Glutamatergic neuron (in vitro differentiated cells): ENCODE measurements at regions not wholly inside any gene's neighbourhood (a gene's known extent, or its start where the extent isn't known, plus 50 kb on each side); places are given as distances from the start of the nearest gene placed in this dataset.

Experiments used
- DNase-seq: peaks from one replicate; pipeline ENCODE4 v3.0.0; 2022
- H3K27ac Mint-ChIP-seq: one replicate; pipeline ENCODE4 v1.8.0; 2020; ENCODE audit warnings: mild to moderate bottlenecking, mixed read lengths, inconsistent platforms; ENCODE audit not compliant: unreplicated experiment
- H3K27me3 Mint-ChIP-seq: one replicate; pipeline ENCODE4 v1.8.0; 2020; ENCODE audit warnings: mild to moderate bottlenecking, moderate library complexity, mixed read lengths, inconsistent platforms; ENCODE audit not compliant: unreplicated experiment
- H3K36me3 Mint-ChIP-seq: one replicate; pipeline ENCODE4 v1.8.0; 2020; ENCODE audit warnings: mild to moderate bottlenecking, mixed read lengths, inconsistent platforms; ENCODE audit not compliant: unreplicated experiment
- H3K4me1 Mint-ChIP-seq: one replicate; pipeline ENCODE4 v1.8.0; 2020; ENCODE audit warnings: mild to moderate bottlenecking, low read depth, mixed read lengths, inconsistent platforms; ENCODE audit not compliant: unreplicated experiment
- H3K4me3 Mint-ChIP-seq: one replicate; pipeline ENCODE4 v1.8.0; 2020; ENCODE audit warnings: mild to moderate bottlenecking, mixed read lengths, inconsistent platforms; ENCODE audit not compliant: unreplicated experiment
- H3K9me3 Mint-ChIP-seq: one replicate; pipeline ENCODE4 v1.8.0; 2020; ENCODE audit warnings: mild to moderate bottlenecking, moderate library complexity, mixed read lengths, inconsistent platforms; ENCODE audit not compliant: unreplicated experiment
- CTCF ChIP-seq: fragments of 200-600 bp; sonication (generic); IDR thresholded peaks from one replicate; pipeline ENCODE4 v1.5.0; 2021; ENCODE audit not compliant: partially characterized antibody, unreplicated experiment

- peaks cover 10% of the 10 kb centered on the region for H3K4me1 Mint-ChIP-seq
- no peak for TF ChIP-seq CTCF
- peaks cover 7% of the 10 kb centered on the region for H3K27me3 Mint-ChIP-seq
- no peaks in the 10 kb centered on the region for H3K36me3 Mint-ChIP-seq
- H3K4me3 Mint-ChIP-seq: no peak overlapping the region
- H3K27ac Mint-ChIP-seq: no peak overlapping the region
- H3K9me3 Mint-ChIP-seq: peaks cover 6% of the 10 kb centered on the region
- DNase-seq: no peak
Observed at GRCh38 chr1:114342376-114342775, 168.6 kb downstream of the TRIM33 start.

GRCh38 chr1:114341856-114342255, 169.1 kb downstream of the TRIM33 start:
- H3K4me3 Mint-ChIP-seq: no peak overlapping the region
- H3K4me1 Mint-ChIP-seq: peaks cover 6% of the 10 kb centered on the region
- no peak for DNase-seq
- H3K27me3 Mint-ChIP-seq: peaks cover 7% of the 10 kb centered on the region
- H3K9me3 Mint-ChIP-seq: peaks cover 6% of the 10 kb centered on the region
- H3K36me3 Mint-ChIP-seq: no peaks in the 10 kb centered on the region
- TF ChIP-seq CTCF: no peak
- no peak overlapping the region for H3K27ac Mint-ChIP-seq

DNA sequence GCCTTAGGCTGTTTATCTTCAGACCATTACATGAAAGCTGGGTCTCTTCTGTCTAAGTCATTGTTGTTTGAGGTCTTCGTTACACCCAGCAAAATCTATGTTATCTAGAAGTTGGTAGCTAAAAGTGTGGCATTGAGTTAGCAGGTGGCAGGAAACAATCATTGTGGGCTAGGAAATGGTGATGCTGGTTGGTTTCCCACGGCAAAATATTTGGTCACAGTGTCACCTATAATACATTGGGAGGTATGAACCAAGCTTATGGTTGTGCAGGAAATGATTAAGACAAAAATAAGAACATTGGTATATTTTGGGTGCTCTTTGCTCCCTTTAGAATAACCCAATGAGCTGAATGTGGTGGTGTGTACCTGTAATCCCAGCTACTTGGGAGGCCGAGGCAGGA, 169.7 kb downstream of the TRIM33 start:
- no peak for DNase-seq
- Mint-ChIP-seq H3K4me1 (peaks cover 4% of the 10 kb centered on the region), H3K9me3 (peaks cover 8% of the 10 kb centered on the region), H3K27ac (no peak overlapping the region), H3K36me3 (no peaks in the 10 kb centered on the region), H3K27me3 (peaks cover 6% of the 10 kb centered on the region), H3K4me3 (no peak overlapping the region)
- no peak for TF ChIP-seq CTCF

- Mint-ChIP-seq H3K27ac (no peak overlapping the region), H3K4me1 (peaks cover 3% of the 10 kb centered on the region), H3K27me3 (peaks cover 6% of the 10 kb centered on the region), H3K4me3 (no peak overlapping the region), H3K9me3 (peaks cover 7% of the 10 kb centered on the region), H3K36me3 (no peaks in the 10 kb centered on the region)
- DNase-seq: no peak
- TF ChIP-seq CTCF: no peak
Observed at GRCh38 chr1:114340892-114341291, 170.1 kb downstream of the TRIM33 start.

DNA sequence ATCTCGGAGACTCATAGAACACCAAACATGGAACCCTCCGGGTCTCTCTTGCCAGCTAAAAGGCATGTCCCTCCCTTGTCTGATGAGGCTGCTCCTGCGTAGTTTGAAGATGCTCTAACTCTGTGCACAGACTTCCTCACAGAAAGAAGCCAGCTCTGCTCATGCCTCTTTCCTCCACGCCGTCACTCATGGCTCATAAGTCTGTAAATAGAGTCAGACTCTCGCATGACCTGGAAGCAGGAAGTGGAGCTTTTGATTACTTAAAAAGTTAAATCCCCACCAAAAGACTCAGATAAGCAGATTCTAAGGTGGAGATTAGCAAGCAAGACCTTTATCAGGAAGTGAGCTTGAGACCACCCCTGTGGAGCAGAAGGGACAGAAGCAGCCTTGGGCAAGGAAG, 171.6 kb downstream of the TRIM33 start:
- TF ChIP-seq CTCF: no peak
- H3K4me1 Mint-ChIP-seq: no peaks in the 10 kb centered on the region
- H3K27ac Mint-ChIP-seq: no peak overlapping the region

More for the DNA sequence above, 171.6 kb downstream of the TRIM33 start:
- H3K36me3 Mint-ChIP-seq: no peaks in the 10 kb centered on the region
- peaks cover 4% of the 10 kb centered on the region for H3K9me3 Mint-ChIP-seq
- peaks cover 2% of the 10 kb centered on the region for H3K27me3 Mint-ChIP-seq
- DNase-seq: no peak
- H3K4me3 Mint-ChIP-seq: no peak overlapping the region
